Middle frontal gyrus (tissue), 1 donor: ENCODE measurements at regions not wholly inside any gene's neighbourhood (a gene's known extent, or its start where the extent isn't known, plus 50 kb on each side); places are given as distances from the start of the nearest gene placed in this dataset.

Experiments used
- DNase-seq: peaks from one replicate; pipeline ENCODE4 v3.0.0-alpha.2; 2015; ENCODE audit warnings: low spot score; ENCODE audit errors: extremely low spot score

DNA sequence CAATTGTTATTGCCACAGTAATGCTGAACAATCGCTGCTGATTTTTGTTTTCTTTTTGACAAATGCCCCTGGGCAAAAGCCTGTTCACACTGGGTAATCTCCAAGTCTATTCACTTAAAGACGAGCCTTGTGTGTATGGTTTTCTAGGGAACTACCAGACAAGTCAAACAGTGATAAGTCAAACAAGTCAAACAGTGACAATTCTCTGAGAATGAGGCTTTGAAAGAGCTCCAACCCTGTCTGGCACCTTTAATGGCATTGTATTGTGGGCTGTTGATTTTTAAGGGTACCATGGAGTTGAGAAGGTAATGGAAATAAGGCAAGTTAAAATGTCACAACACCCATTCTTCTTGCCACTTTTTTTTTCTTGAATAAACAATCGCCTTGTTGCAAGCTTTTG lies 59.4 kb upstream of the TMC3 start:
- no peak for DNase-seq

DNA sequence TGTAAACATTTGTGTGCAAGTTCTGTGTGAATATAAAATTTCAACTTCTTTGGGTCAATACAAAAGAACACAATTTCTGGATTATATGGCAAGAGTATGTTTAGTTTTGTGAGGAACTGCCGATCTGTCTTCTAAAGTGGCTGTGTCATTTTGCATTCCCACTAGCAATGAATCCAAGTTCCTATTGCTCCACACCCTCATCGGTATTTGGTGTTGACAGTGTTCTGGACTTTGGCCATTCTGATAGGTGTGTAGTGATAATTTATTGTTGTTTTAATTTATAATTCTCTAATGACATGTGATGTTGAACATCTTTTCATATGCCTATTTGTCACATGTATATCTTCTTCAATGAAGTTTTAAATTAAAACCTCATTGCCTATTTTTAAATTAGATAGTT lies 58.2 kb upstream of the TMC3 start:
- DNase-seq = no peak

DNA sequence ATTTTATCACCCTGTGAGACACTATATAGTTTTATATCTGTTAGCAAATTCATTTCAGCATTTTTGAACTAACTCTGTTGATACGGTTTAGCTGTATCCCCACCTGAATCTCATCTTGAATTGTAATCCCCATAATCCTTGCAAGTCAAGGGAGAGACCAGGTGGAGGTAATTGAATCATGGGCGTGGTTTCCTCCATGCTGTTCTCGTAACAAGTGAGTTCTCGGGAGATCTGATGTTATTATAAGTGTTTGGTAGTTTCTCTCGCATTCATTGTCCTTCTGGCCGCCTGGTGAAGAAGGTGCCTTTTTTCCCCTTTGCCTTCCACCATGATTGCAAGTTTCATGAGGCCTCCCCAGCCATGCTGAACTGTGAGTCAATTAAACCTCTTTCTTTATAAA lies 53.2 kb upstream of the TMC3 start:
- DNase-seq = no peak

DNA sequence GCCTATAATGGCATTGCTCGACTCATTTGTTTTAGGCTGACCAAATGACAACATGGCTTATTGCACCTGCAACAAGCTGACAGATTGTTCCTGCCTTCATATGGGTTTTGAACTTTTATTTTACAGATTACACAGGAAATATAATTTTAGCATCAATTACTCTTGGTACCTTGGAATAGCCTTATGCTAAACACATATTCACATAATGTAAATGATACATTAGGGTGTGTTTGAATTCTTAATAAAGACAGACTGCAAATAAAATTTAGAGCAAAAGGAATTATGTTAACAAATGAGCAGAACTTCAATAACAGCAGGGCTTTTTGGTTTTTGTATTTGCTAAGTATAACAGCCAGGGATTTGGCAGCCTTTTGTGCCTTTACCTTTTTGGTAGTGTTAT lies 51.9 kb upstream of the TMC3 start:
- DNase-seq = no peak
